ENCODE measurements at regions not wholly inside any gene's neighbourhood (a gene's known extent, or its start where the extent isn't known, plus 50 kb on each side); places are given as distances from the start of the nearest gene placed in this dataset.

GRCh38 chr3:64297563-64297962 lies 72.3 kb upstream of the PRICKLE2 start:
- H3K4me2 ChIP-seq (ENCODE audit: low read length), result no peak overlapping the region
- no peak for TF ChIP-seq EZH2phosphoT487 (IDR thresholded peaks at IDR 0.05; ENCODE audit: borderline replicate concordance, low read length)
- no peak for TF ChIP-seq CTCF (IDR thresholded peaks at IDR 0.05; ENCODE audit: low read depth, low read length, poor library complexity, severe bottlenecking)
- H3K27ac ChIP-seq (ENCODE audit: low read depth, low read length), result no peak overlapping the region
- no peaks in the 10 kb centered on the region for H3K79me2 ChIP-seq (ENCODE audit: control insufficient read depth, low read length)
- no peaks in the 10 kb centered on the region for H3K36me3 ChIP-seq (ENCODE audit: control insufficient read depth, low read length)
- no peaks in the 10 kb centered on the region for H3K9me2 ChIP-seq (replicated peaks; ENCODE audit: control insufficient read depth, low read length)
- no peaks in the 10 kb centered on the region for H4K20me1 ChIP-seq (ENCODE audit: control insufficient read depth, insufficient read depth, low read depth, low read length)
- no peaks in the 10 kb centered on the region for H3K4me1 ChIP-seq (ENCODE audit: control insufficient read depth, low read length)
- H3F3A ChIP-seq (ENCODE audit: control insufficient read depth, insufficient read depth), result no peaks in the 10 kb centered on the region
- H3K4me3 ChIP-seq (ENCODE audit: low read length), result no peak overlapping the region
- no peaks in the 10 kb centered on the region for H3K27me3 ChIP-seq (ENCODE audit: control insufficient read depth, low read length)
- H3K9me3 ChIP-seq (ENCODE audit: control insufficient read depth, insufficient read depth, low read length), result peaks cover 11% of the 10 kb centered on the region; the same call in 1 of the 2 replicates

GRCh38 chr3:64295594-64295993 lies 70.3 kb upstream of the PRICKLE2 start:
- H3K4me2 ChIP-seq (ENCODE audit: low read length), result no peak overlapping the region

DNA sequence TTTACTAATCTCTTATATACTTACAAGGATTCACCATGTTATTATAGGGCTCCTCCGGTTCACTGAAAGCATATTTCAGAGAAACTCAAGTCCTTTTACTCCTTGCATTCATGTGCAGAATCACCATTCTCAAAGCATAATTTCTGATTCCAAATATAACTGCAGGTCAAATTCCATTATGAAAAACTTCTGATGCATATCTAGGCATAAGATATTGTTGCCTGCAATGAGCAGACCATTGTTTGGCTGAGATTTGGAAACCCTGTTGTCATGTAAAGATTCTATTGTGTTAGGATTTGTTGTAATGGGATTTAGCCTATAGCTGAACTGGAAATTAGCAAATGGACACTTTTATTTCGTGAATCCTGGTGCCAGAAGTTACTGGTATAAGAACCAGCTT lies 69.5 kb upstream of the PRICKLE2 start:
- H3K36me3 ChIP-seq (ENCODE audit: control insufficient read depth, low read length), result no peaks in the 10 kb centered on the region
- H3K4me2 ChIP-seq (ENCODE audit: low read length), result no peak overlapping the region
- TF ChIP-seq EZH2phosphoT487 (IDR thresholded peaks at IDR 0.05; ENCODE audit: borderline replicate concordance, low read length), result no peak
- no peak for TF ChIP-seq CTCF (IDR thresholded peaks at IDR 0.05; ENCODE audit: low read depth, low read length, poor library complexity, severe bottlenecking)
- H4K20me1 ChIP-seq (ENCODE audit: control insufficient read depth, insufficient read depth, low read depth, low read length), result no peaks in the 10 kb centered on the region
- no peak overlapping the region for H3K27ac ChIP-seq (ENCODE audit: low read depth, low read length)
- H3K9me2 ChIP-seq (replicated peaks; ENCODE audit: control insufficient read depth, low read length), result no peaks in the 10 kb centered on the region
- H3K27me3 ChIP-seq (ENCODE audit: control insufficient read depth, low read length), result no peaks in the 10 kb centered on the region
- H3K9me3 ChIP-seq (ENCODE audit: control insufficient read depth, insufficient read depth, low read length), result peaks cover 11% of the 10 kb centered on the region; the same call in 1 of the 2 replicates
- no peak overlapping the region for H3K4me3 ChIP-seq (ENCODE audit: low read length)
- H3K79me2 ChIP-seq (ENCODE audit: control insufficient read depth, low read length), result no peaks in the 10 kb centered on the region
- no peaks in the 10 kb centered on the region for H3K4me1 ChIP-seq (ENCODE audit: control insufficient read depth, low read length)
- no peaks in the 10 kb centered on the region for H3F3A ChIP-seq (ENCODE audit: control insufficient read depth, insufficient read depth)

More at GRCh38 chr3:64295594-64295993, 70.3 kb upstream of the PRICKLE2 start:
- Histone ChIP-seq H3F3A (ENCODE audit: control insufficient read depth, insufficient read depth) (no peaks in the 10 kb centered on the region), H3K27me3 (ENCODE audit: control insufficient read depth, low read length) (no peaks in the 10 kb centered on the region), H3K9me3 (ENCODE audit: control insufficient read depth, insufficient read depth, low read length) (peaks cover 11% of the 10 kb centered on the region; the same call in 1 of the 2 replicates), H3K4me1 (ENCODE audit: control insufficient read depth, low read length) (no peaks in the 10 kb centered on the region), H3K79me2 (ENCODE audit: control insufficient read depth, low read length) (no peaks in the 10 kb centered on the region), H3K9me2 (replicated peaks; ENCODE audit: control insufficient read depth, low read length) (no peaks in the 10 kb centered on the region), H3K27ac (ENCODE audit: low read depth, low read length) (no peak overlapping the region), H3K4me3 (ENCODE audit: low read length) (no peak overlapping the region), H3K36me3 (ENCODE audit: control insufficient read depth, low read length) (no peaks in the 10 kb centered on the region), H4K20me1 (ENCODE audit: control insufficient read depth, insufficient read depth, low read depth, low read length) (no peaks in the 10 kb centered on the region)
- TF ChIP-seq EZH2phosphoT487 (IDR thresholded peaks at IDR 0.05; ENCODE audit: borderline replicate concordance, low read length) (no peak), CTCF (IDR thresholded peaks at IDR 0.05; ENCODE audit: low read depth, low read length, poor library complexity, severe bottlenecking) (no peak)
